Renal cortex interstitium (tissue), 11 donors: ENCODE measurements at regions not wholly inside any gene's neighbourhood (a gene's known extent, or its start where the extent isn't known, plus 50 kb on each side); places are given as distances from the start of the nearest gene placed in this dataset.
"Not testable (repeated sequence)": the region's sequence is repeated elsewhere in the genome, so short reads cannot be mapped to it uniquely, and the experiment has no call there.

Experiments
- DNase-seq, 11 donors: peaks; one replicate each; pipeline ENCODE4 v3.0.0-alpha.2; 2013; ENCODE audit warnings: low read depth in 9 of 11, low spot score in 4 of 11; ENCODE audit errors: extremely low read depth in 1 of 11

DNA sequence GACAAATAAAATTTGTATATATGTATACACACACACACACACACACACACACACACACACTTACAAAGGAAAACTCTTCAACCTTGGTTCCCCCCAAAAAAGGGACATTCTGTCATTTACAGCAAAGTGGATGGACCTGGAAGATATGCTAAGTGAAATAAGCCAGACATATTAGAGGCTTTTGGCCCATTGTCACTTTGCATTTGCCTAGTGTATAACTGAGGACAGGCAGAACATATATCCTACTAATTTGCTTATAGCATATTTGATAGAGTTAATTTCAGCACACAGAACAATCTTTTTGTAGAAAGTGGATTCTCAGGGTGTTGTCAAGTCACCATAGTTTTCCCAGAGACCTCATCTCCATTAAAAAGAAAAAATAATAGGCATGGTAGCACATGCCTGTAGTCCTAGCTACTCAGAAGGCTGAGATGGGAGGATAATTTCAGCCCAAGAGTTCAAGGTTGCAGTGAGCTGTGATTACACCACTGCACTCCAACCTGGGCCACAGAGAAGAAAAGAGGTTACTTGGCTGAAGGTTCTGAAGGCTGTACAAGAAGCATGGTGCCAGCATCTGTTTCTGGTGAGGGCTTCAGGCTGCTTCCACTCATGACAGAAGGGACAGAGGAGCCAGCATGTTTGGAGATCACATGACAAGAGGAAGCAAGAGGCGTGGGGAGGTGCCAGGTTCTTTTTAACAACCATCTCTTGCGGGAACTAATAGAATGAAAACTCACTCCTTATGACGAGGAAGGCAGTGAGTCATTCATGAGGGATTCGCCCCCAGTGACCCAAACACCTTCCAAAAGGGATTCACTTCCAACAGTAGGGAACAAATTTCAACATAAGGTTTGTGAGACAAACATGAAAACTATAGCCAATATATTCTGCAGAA, 135.6 kb downstream of the TMEM168 start:
- no peak for DNase-seq

GRCh38 chr7:112665709-112666108, 124.5 kb downstream of the TMEM168 start:
- peak in 4 of 11 donors; percentile 1 to 11 (median 2) for DNase-seq

DNA sequence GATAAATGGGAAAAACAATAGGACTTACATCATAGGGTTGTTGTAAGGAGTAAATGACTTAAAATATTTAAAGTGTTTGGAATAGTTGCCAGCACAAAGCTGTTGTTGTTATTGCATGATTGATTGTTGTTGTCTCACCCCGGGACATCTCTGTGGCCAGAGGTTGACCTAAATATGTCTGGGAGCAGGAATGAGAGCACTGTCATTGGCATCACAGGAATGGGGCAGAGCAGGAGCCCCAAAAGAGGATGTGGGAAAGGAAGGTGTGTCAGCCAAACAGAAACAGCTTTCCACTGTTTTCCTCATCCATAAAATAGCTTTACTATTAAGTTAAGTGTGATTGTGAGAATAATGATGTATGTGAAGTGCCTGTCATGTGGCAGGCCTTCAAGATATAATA, 121.6 kb downstream of the TMEM168 start:
- no peak for DNase-seq

DNA sequence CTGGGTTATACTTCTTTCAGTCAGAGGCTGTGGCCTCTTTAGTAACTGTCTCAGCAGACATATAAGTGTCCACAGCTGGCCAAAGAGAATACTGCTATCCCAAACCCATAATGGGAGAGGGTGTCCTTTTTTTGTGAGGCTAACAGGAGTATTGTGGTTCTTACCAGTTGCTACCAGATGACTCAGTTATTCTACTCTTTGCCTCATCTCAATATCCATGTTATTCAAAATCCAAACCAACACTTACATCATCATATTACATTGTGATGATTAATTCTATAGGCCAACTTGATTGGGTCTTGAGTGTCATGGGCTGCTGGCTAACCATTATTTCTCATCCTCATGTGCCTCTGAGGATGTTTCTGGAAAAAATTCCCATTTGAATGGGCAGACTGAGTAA, 120.9 kb downstream of the TMEM168 start:
- no peak for DNase-seq

- DNase-seq = no peak
Measured at GRCh38 chr7:112670193-112670592, 120.0 kb downstream of the TMEM168 start.

DNA sequence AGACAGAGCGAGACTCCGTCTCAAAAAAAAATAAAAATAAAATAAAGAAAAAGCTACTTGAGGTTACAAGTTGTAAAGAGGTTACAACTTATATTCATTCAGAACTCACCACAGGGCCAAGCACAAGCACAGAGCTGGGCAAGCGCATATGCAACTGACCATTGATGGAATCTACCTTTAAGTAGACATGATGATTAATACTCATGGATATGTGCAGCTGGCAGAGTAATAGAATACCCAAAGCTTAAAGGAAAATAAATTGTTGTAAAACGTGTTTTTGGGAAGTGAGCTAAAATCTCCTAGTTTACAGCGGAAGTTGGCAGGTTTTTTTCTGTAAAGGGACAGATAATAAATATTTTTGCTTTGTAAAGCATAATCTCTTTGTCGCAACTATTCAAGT, 111.6 kb downstream of the TMEM168 start:
- DNase-seq = no peak

DNA sequence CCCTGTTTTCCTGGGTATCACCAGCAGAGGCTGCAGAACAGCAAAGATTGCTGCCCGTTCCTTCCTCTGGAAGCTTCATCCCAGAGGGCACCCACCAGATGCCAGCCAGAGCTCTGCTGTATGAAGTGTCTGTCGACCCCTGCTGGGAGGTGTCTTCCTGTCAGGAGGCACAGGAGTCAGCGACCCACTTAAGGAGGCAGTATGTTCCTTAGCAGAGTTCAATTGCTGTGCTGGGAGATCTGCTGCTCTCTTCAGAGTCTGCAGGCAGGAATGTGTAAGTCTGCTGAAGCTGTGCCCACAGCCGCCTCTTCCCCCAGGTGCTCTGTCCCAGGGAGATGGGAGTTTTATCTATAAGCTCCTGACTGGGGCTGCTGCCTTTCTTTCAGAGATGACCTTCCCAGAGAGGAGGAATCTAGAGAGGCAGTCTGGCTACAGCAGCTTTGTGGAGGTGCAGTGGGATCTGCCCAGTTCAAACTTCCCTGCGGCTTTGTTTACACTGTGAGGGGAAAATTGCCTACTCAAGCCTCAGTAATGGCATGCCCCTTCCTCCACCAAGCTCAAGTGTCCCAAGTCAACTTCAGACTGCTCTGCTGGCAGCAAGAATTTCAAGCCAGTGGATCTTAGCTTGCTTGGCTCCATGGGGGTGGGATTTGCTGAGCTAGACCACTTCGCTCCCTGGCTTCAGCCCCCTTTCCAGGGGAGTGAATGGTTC, 100.6 kb downstream of the TMEM168 start:
- DNase-seq = not testable (repeated sequence)

DNA sequence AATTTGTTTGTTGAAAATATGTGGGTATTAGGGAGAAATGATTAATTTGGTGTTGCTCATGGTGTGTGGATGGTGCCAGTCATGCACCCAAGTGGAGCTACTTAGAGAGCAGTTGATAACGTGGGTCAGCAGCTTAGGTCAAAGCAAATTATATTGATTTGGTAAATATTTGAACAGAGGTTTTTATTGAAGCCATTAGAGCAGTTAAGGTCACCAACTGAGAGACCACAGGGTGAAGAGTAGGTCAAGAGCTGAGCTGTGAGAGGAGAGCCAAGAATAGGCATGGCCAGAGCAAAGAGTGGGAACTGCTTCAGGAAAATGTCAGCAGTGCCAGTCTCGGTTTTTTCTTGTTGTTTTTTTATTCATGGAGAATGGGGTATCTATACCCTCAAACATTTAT, 97.9 kb downstream of the TMEM168 start:
- no peak for DNase-seq

DNA sequence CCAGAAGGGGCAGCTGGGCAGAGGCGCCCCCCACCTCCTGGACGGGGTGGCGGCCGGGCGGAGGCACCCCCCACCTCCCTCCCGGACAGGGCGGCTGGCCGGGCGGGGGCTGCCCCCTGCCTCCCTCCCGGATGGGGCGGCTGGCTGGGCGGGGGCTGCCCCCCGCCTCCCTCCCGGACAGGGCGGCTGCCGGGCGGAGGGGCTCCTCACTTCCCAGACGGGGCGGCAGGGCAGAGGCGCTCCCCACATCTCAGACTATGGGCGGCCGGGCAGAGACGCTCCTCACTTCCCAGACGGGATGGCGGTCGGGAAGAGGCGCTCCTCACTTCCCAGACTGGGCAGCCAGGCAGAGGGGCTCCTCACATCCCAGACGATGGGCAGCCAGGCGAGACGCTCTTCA, 93.0 kb downstream of the TMEM168 start:
- DNase-seq = not testable (repeated sequence)

DNA sequence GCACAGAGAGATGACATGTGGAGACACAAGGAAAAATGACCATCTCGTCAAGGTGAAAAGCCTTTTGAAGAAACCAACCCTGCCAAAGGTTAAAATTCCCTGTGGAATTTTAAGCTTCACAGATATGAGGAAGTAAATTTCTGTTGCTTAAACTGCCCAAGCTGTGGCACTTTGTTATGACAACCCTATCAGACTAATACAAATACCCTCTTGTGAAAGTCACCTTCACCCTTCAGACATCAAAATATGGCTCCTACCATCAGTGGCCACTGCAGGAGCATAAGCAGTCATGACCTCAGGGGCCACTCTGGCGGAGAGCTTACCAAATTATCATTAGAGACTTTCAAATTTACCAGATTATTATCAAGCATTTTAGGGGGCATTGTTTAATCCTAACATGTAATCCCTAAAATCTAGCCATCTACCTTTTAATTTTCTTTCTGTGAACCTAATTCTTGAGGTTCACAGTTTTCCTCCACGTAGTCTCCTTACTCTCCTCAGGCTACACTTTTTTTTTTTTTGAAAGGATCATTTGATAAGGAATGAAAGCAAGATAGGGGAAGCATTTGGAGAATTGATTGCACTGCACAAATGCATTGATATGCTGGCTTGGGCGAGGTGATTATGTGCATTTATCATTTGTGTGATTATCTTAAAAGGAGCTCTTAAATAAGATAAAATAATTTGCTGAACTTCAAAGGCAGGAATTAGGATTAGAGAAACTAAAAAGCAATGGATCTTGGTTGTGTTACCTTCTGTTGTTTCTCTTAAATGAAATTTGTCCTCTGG, 90.3 kb downstream of the TMEM168 start:
- no peak for DNase-seq

GRCh38 chr7:112701456-112701855, 88.7 kb downstream of the TMEM168 start:
- DNase-seq = no peak

DNA sequence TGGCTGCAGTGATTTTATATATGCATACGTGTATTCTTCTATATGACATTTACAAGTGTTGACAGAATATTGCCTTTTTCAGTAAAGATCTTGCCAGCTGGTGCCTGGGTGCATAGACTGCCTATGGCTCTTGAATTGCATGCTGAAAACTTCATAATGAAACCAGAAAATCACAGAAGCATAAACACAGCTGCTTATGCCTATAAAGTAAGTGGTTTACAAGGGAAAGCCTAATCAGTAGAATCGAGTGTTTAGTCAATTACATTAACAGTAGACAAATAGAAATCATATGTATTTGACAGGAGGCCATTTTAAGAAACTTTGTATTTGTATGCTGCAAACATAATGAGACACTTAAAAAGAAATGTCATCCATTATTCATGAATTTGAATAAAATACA, 82.5 kb downstream of the TMEM168 start:
- DNase-seq = no peak

DNA sequence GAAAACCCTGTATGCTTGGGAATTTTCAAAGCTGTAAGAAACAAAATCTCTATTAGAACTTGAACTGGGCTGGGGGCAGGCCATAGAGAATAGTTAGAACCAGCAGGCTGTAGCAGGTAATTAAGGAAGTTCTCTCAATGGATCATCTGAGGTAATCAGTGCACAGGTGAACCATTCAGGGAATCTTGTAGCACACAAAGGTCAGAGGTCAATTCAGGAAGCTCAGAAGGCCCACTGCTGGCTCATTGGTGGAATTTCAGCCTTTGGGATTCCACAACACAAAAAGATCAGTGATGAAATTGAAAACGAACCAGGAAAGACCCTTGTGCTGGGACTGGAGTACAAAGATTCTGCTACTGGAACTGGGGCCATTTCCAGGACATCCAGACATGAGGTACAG, 82.0 kb downstream of the TMEM168 start:
- DNase-seq = no peak
